ENCODE measurements at regions not wholly inside any gene's neighbourhood (a gene's known extent, or its start where the extent isn't known, plus 50 kb on each side); places are given as distances from the start of the nearest gene placed in this dataset.

DNA sequence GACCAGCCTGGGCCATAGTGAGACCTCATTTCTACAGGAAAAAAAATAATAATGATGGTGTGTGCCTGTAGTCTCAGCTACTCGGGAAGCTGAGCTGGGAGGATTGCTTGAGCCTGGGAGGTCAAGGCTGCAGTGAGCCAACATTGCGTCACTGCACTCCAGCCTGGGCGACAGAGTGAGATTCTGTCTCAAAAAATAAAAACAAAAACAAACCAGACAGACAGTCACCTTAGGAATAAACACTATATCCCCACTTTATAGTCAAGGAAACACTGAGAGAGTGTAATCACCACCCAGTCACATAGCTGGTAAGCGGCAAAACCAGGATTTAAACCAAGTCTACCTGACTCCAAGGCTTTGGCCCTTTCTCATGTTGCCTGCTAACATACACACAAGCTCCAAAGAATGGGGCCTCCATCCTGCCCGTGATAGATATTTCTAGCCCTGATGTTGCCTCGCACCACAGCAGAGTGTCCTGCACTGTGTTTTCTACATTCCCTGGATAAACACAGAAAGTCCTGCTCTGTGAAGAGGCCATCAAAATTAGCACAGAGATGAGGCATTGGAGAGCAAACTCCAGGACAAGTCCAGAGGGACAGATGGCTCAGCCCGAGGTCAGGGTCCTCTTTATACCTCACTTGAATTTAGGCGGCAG is 66.1 kb upstream of the SMURF2 start:
- TF ChIP-seq, protein P1, sequence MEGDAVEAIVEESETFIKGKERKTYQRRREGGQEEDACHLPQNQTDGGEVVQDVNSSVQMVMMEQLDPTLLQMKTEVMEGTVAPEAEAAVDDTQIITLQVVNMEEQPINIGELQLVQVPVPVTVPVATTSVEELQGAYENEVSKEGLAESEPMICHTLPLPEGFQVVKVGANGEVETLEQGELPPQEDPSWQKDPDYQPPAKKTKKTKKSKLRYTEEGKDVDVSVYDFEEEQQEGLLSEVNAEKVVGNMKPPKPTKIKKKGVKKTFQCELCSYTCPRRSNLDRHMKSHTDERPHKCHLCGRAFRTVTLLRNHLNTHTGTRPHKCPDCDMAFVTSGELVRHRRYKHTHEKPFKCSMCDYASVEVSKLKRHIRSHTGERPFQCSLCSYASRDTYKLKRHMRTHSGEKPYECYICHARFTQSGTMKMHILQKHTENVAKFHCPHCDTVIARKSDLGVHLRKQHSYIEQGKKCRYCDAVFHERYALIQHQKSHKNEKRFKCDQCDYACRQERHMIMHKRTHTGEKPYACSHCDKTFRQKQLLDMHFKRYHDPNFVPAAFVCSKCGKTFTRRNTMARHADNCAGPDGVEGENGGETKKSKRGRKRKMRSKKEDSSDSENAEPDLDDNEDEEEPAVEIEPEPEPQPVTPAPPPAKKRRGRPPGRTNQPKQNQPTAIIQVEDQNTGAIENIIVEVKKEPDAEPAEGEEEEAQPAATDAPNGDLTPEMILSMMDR (conservative IDR thresholded peaks at IDR 0.05 in 1 of 2, IDR thresholded peaks at IDR 0.05 in 1 of 2; ENCODE audit: extremely low read depth in 1 of 2, insufficient read depth in 1 of 2, low read depth in 1 of 2, low read length in 2 of 2) = no peak
- TF ChIP-seq EZH2 (IDR thresholded peaks at IDR 0.05; ENCODE audit: borderline replicate concordance, low read length) = no peak

Measured in mammary epithelial cell (primary cell).